Suprapubic skin (tissue), 4 donors: ENCODE measurements at regions not wholly inside any gene's neighbourhood (a gene's known extent, or its start where the extent isn't known, plus 50 kb on each side); places are given as distances from the start of the nearest gene placed in this dataset.
"Not testable (repeated sequence)": the region's sequence is repeated elsewhere in the genome, so short reads cannot be mapped to it uniquely, and the experiment has no call there.

Experiments used
- DNase-seq, 2 donors: peaks; one replicate each; pipeline ENCODE4 v3.0.0-alpha.2; 2019; ENCODE audit warnings: low spot score in 2 of 2
- H3K27ac ChIP-seq: fragments of 200-600 bp; sonication (generic); one replicate; pipeline ENCODE4 v1.5.1; 2019
- H3K27me3 ChIP-seq: fragments of 200-600 bp; sonication (generic); one replicate; pipeline ENCODE4 v1.5.1; 2019
- H3K36me3 ChIP-seq: fragments of 200-600 bp; sonication (generic); one replicate; pipeline ENCODE4 v1.5.1; 2019
- H3K4me1 ChIP-seq: fragments of 200-600 bp; sonication (generic); one replicate; pipeline ENCODE4 v1.5.1; 2019
- H3K4me3 ChIP-seq: fragments of 200-600 bp; sonication (generic); one replicate; pipeline ENCODE4 v1.5.1; 2019; ENCODE audit warnings: mild to moderate bottlenecking
- H3K9me3 ChIP-seq: fragments of 200-600 bp; sonication (generic); one replicate; pipeline ENCODE4 v1.5.1; 2019
- EP300 ChIP-seq: sonication (generic); formaldehyde crosslinking; IDR thresholded peaks from one replicate; pipeline ENCODE4 v1.6.1; 2017; ENCODE audit warnings: antibody characterized with exemption
- POLR2A ChIP-seq, 2 donors: fragments of 450-650 bp; IDR thresholded peaks; one replicate each; pipeline ENCODE4 v1.6.1; 2017; ENCODE audit warnings: antibody characterized with exemption in 2 of 2, mild to moderate bottlenecking in 2 of 2, moderate library complexity in 2 of 2
- POLR2AphosphoS5 ChIP-seq, 3 donors: sonication (generic); formaldehyde crosslinking; IDR thresholded peaks; one replicate each; pipeline ENCODE4 v1.6.1; 2017; ENCODE audit warnings: antibody characterized with exemption in 3 of 3
- WGBS: methylation state at CpG from one replicate; pipeline ENCODE4 v1.1.5; 2018; 5-methylcytosine and 5-hydroxymethylcytosine counted together
- TF ChIP-seq, protein P1 (sequence below), 2 donors: fragments of 200-600 bp in 1 of 2; fragments of 450-650 bp in 1 of 2; sonication (generic) in 1 of 2; IDR thresholded peaks; one replicate each; pipeline ENCODE4 v1.5.1; 2016 to 2019; ENCODE audit warnings: antibody characterized with exemption in 2 of 2, mild to moderate bottlenecking in 1 of 2, moderate library complexity in 1 of 2

DNA sequence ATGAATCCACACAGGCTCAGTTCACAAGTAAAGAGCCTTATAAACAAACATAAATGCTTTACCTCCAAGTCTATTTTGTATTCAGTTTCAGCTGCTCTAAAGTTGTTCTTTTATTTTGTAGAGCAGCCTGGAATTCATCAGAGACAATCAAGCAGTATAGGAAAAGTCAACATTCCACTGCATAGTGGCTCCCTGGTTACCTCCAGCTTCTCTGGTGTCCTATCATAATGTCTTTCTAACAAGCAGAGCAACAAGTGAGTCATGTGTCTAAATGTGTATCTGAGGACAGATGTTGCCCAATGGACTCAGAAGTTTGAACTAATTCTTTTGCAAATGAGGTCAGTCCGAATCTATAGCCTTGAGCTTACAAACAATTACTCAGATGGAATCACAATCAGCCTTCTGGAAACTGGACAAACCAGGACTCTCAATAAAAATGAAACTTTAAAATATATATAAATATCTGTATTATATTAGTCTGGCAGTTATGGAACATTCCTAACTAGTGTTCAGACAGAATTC lies 292.0 kb upstream of the TOM1L1 start:
- WGBS, result 67% methylated on average over 1 of the region's 1 CpG

DNA sequence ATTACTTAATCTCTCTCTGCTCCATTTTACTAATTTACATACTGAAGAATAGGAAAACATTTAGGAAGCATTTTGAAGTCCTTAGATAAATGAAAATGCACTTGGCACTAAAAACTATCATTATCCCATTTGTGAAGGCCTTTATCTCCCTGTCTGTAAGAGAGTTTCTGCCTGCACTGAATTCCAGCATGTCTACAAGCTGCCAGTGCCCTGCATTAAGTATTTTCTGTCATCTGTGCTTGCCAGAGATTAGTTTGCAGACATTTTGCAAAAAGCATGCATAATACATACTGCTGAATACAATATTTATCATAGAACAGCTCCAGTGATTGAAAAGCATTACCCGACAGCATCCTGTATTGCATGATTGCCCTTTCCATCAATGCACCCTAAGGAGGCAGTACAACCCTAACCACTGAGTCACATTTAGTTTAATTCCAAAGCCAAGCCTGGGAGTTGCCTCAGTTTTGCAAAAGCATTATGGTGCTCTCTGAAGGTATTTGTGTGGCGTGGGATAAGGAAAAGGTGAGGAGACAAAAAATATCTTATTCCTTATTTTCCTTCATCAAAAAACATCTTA lies 280.2 kb upstream of the TOM1L1 start:
- Histone ChIP-seq H3K4me1 (no peaks in the 10 kb centered on the region), H3K27me3 (no peaks in the 10 kb centered on the region), H3K27ac (no peak overlapping the region), H3K36me3 (no peaks in the 10 kb centered on the region), H3K9me3 (no peaks in the 10 kb centered on the region), H3K4me3 (no peak overlapping the region)
- 89% methylated on average over 2 of the region's 2 CpGs for WGBS
- DNase-seq, result no peak
- no peak for TF ChIP-seq POLR2AphosphoS5 (IDR thresholded peaks at IDR 0.05)

More for the DNA sequence above, 292.0 kb upstream of the TOM1L1 start:
- Histone ChIP-seq H3K4me1 (no peaks in the 10 kb centered on the region), H3K27ac (no peak overlapping the region), H3K4me3 (no peak overlapping the region), H3K36me3 (no peaks in the 10 kb centered on the region), H3K27me3 (no peaks in the 10 kb centered on the region), H3K9me3 (peaks cover 5% of the 10 kb centered on the region)
- TF ChIP-seq, protein P1, sequence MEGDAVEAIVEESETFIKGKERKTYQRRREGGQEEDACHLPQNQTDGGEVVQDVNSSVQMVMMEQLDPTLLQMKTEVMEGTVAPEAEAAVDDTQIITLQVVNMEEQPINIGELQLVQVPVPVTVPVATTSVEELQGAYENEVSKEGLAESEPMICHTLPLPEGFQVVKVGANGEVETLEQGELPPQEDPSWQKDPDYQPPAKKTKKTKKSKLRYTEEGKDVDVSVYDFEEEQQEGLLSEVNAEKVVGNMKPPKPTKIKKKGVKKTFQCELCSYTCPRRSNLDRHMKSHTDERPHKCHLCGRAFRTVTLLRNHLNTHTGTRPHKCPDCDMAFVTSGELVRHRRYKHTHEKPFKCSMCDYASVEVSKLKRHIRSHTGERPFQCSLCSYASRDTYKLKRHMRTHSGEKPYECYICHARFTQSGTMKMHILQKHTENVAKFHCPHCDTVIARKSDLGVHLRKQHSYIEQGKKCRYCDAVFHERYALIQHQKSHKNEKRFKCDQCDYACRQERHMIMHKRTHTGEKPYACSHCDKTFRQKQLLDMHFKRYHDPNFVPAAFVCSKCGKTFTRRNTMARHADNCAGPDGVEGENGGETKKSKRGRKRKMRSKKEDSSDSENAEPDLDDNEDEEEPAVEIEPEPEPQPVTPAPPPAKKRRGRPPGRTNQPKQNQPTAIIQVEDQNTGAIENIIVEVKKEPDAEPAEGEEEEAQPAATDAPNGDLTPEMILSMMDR (IDR thresholded peaks at IDR 0.05), result no peak
- TF ChIP-seq POLR2AphosphoS5 (IDR thresholded peaks at IDR 0.05), result no peak
- TF ChIP-seq EP300, result no peak
- TF ChIP-seq POLR2A (IDR thresholded peaks at IDR 0.05), result no peak
- DNase-seq, result no peak

DNA sequence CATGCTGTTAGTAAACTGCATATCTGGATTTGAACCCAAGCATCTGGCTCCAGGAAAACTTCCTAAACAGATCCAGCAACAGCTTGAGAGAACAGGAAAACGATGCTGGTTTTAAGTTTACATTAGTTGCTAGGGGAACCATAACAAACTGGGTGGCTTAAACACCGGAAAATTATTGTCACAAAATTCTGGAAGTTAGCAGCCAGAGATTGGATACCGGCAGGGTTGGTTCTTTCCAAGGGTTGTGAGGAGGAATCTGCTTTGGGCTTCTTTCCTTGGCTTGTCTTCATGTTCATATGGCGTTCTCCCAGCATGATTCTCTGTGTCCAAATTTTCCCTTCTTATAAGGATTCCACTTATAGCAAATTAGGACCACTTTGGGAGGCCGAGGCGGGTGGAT lies 276.9 kb upstream of the TOM1L1 start:
- no peak overlapping the region for H3K4me3 ChIP-seq
- no peaks in the 10 kb centered on the region for H3K9me3 ChIP-seq
- no peak for DNase-seq
- H3K36me3 ChIP-seq, result no peaks in the 10 kb centered on the region
- WGBS, result 51% methylated on average over 6 of the region's 6 CpGs
- H3K4me1 ChIP-seq, result no peaks in the 10 kb centered on the region
- H3K27me3 ChIP-seq, result no peaks in the 10 kb centered on the region
- TF ChIP-seq POLR2AphosphoS5 (IDR thresholded peaks at IDR 0.05) (no peak), POLR2A (IDR thresholded peaks at IDR 0.05) (no peak)
- no peak overlapping the region for H3K27ac ChIP-seq

DNA sequence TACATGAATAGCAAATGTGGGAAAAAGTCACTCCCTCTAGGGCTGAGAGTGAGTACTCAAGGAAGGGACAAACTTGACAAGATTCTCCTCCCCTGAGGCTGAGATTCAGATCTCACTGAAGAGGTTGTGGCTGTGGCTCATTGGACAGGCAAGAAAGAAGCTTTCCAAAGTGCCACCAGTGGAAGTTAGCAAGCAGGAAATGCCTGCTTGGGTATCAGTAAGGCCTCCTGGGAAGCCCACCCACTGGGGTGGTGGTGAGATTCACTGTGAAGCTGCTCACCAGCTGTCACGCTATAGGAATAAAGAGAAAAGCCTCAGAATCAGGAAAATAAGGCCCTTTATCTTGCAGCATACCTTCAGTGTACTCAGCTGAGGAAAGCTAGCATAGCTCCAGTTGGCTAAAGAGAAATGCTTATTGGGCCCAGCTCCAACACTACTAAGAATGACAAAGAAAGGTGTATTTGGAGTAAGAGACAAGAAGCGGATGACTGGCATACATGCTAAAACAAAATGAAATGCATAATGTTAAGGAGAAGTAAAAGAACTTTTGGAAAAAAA lies 274.4 kb upstream of the TOM1L1 start:
- WGBS, result 60% methylated on average over 2 of the region's 2 CpGs
- DNase-seq, result no peak

DNA sequence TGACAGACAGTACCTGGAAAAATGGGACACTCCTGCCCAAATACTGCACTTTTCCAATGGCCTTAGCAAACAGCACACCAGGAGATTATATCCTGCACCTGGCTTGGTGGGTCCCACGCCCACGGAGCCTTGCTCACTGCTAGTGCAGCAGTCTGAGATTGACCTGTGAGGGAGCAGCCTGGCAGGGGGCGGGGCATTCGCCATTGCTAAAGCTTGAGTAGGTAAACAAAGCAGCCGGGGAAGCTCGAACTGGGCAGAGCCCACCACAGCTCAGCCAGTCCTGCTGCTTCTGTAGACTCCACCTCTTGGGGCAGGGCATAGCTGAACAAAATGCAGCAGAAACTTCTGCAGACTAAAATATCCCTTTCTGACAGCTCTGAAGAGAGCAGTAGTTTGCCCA lies 261.2 kb upstream of the TOM1L1 start:
- DNase-seq, H3K27me3 ChIP-seq, H3K36me3 ChIP-seq, H3K4me1 ChIP-seq, H3K27ac ChIP-seq, H3K4me3 ChIP-seq, H3K9me3 ChIP-seq: not testable (repeated sequence)
- 75% methylated on average over 3 of the region's 6 CpGs for WGBS

More for the DNA sequence above, 274.4 kb upstream of the TOM1L1 start:
- no peaks in the 10 kb centered on the region for H3K4me1 ChIP-seq
- no peaks in the 10 kb centered on the region for H3K36me3 ChIP-seq
- no peaks in the 10 kb centered on the region for H3K27me3 ChIP-seq
- TF ChIP-seq, protein P1 (IDR thresholded peaks at IDR 0.05), result no peak
- no peak for TF ChIP-seq EP300
- no peak for TF ChIP-seq POLR2A (IDR thresholded peaks at IDR 0.05)
- TF ChIP-seq POLR2AphosphoS5 (IDR thresholded peaks at IDR 0.05), result no peak
- no peak overlapping the region for H3K27ac ChIP-seq
- no peak overlapping the region for H3K4me3 ChIP-seq
- H3K9me3 ChIP-seq, result no peaks in the 10 kb centered on the region

DNA sequence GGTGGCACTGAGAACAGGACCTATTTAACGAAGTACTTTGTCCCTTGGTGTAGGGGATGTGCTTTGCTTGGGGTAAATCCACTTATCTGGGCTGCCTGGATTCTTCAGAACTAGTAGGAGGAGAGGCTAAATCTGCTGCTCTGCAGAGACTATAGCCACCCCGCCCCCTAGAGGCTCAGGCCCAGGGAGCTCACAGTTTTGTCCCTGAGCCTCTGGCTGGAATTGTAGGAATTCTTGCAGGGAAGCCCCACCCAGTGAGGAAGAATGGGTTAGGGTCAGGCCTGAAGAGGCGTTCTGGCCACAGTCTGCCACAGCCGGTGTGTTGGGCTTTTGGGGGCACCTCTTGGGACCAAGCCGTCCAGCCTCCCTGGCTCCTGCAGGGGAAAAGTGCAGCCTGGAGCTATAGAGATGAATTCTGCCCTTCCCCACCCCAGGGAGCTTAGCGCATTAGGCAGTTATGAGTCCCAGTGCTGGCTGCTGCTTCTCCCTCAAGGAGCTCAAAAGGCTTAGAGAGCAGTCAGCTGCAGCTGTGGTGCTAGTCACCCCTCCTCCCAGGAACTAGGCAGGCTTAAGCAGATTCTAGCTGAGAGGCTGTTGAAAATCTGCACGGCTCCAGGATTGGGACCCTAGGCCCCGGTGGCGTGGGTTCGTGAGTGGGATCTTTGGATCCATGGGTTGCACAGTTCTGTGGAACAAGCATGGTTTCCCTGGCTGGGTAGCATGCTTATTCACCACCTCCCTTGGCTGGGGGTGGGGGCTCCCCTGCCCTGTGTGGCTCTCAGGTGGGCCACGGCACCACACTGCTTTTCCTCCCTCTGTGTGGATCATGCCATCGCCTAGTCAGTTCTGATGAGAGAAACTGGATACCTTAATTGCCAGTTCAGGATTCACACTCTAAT lies 237.4 kb upstream of the TOM1L1 start:
- Histone ChIP-seq H3K27me3 (no peaks in the 10 kb centered on the region), H3K27ac (no peak overlapping the region), H3K36me3 (no peaks in the 10 kb centered on the region), H3K4me1 (no peaks in the 10 kb centered on the region), H3K4me3 (no peak overlapping the region), H3K9me3 (no peaks in the 10 kb centered on the region)
- 93% methylated on average over 5 of the region's 12 CpGs for WGBS
- TF ChIP-seq, protein P1 (IDR thresholded peaks at IDR 0.05), result no peak
- TF ChIP-seq POLR2AphosphoS5 (IDR thresholded peaks at IDR 0.05) (no peak), POLR2A (IDR thresholded peaks at IDR 0.05) (no peak)
- DNase-seq, result no peak
